H1 (cell line): ENCODE measurements at regions not wholly inside any gene's neighbourhood (a gene's known extent, or its start where the extent isn't known, plus 50 kb on each side); places are given as distances from the start of the nearest gene placed in this dataset.

Experiments used
- CTCF ChIA-PET: fragments of 300-600 bp; sonication (Branson Sonifier 250); formaldehyde crosslinking; loops from one replicate; lab custom pipeline; 2021; ENCODE audit not compliant: partially characterized antibody; lab: Charles Lee
- POLR2A ChIA-PET: fragments of 300-600 bp; sonication (Branson Sonifier 250); formaldehyde crosslinking; loops from one replicate; lab custom pipeline; 2021; ENCODE audit warnings: inconsistent platforms; ENCODE audit not compliant: partially characterized antibody; lab: Charles Lee
- DNase-seq, 2 experiments: peaks; one replicate each; pipeline versions ENCODE4 v3.0.0 to v3.0.0-alpha.2; 2010 to 2022; ENCODE audit warnings: low spot score in 2 of 2, low read depth in 1 of 2, mixed read lengths in 1 of 2
- FAIRE-seq: peaks from 2 replicates; lab custom pipeline; 2011; peaks lifted over from hg19 to GRCh38; lab: Jason Lieb, UNC
- H2AFZ ChIP-seq: 2 replicates; pipeline ENCODE4 v1.8.1; 2012; ENCODE audit warnings: low read length, inconsistent platforms
- H2AK5ac ChIP-seq: 2 replicates; pipeline ENCODE4 v1.6.1; 2013; ENCODE audit warnings: low read depth, low read length
- H2BK120ac ChIP-seq: replicated peaks from 2 replicates; pipeline ENCODE3; 2013; ENCODE audit warnings: low read depth, low read length, inconsistent platforms
- H2BK12ac ChIP-seq: 2 replicates; pipeline ENCODE4 v1.6.1; 2013; ENCODE audit warnings: low read depth, low read length
- H2BK15ac ChIP-seq: 2 replicates; pipeline ENCODE4 v1.6.1; 2013; ENCODE audit warnings: low read length
- H2BK20ac ChIP-seq: 2 replicates; pipeline ENCODE4 v1.6.1; 2013; ENCODE audit warnings: low read length
- H2BK5ac ChIP-seq: 2 replicates; pipeline ENCODE4 v1.6.1; 2013; ENCODE audit warnings: low read depth, low read length
- H3K14ac ChIP-seq: 2 replicates; pipeline ENCODE4 v1.6.1; 2013; ENCODE audit warnings: inconsistent platforms; ENCODE audit not compliant: insufficient read length
- H3K18ac ChIP-seq: 2 replicates; pipeline ENCODE4 v1.6.1; 2013; ENCODE audit warnings: low read length; ENCODE audit errors: extremely low read depth
- H3K23ac ChIP-seq: 2 replicates; pipeline ENCODE4 v1.6.1; 2013; ENCODE audit warnings: inconsistent platforms; ENCODE audit not compliant: insufficient read length
- H3K23me2 ChIP-seq: 2 replicates; pipeline ENCODE4 v1.6.1; 2013; ENCODE audit warnings: low read depth, low read length
- H3K27ac ChIP-seq: 2 replicates; pipeline ENCODE4 v1.6.1; 2011; ENCODE audit warnings: low read depth, low read length, inconsistent platforms
- H3K27me3 ChIP-seq, 4 experiments: replicated peaks in 1 of 4; 1 replicate in 1 of 4; 2 replicates in 3 of 4; pipeline versions ENCODE4 v1.6.1 to v1.8.1; 2011 to 2013; ENCODE audit warnings: low read length in 3 of 4, mild to moderate bottlenecking in 3 of 4, inconsistent platforms in 2 of 4, mixed read lengths in 2 of 4, moderate library complexity in 1 of 4; ENCODE audit not compliant: control insufficient read depth in 3 of 4, insufficient read depth in 3 of 4; ENCODE audit errors: extremely low read depth in 1 of 4
- H3K36me3 ChIP-seq, 4 experiments: 2 replicates each; pipeline versions ENCODE4 v1.6.1 to v1.8.1; 2011 to 2013; ENCODE audit warnings: mild to moderate bottlenecking in 4 of 4, low read length in 3 of 4, moderate library complexity in 2 of 4, control low read depth in 1 of 4, inconsistent platforms in 1 of 4; ENCODE audit not compliant: insufficient read depth in 4 of 4, control insufficient read depth in 2 of 4
- H3K4ac ChIP-seq: replicated peaks from 2 replicates; pipeline ENCODE3; 2013; ENCODE audit warnings: low read length, low read depth, mixed read lengths, inconsistent platforms; ENCODE audit not compliant: insufficient read length
- H3K4me1 ChIP-seq, 4 experiments: replicated peaks in 1 of 4; 1 replicate in 1 of 4; 2 replicates in 3 of 4; pipeline versions ENCODE4 v1.6.1 to v1.8.1; 2011 to 2013; ENCODE audit warnings: low read length in 3 of 4, inconsistent platforms in 2 of 4, mixed read lengths in 1 of 4; ENCODE audit not compliant: insufficient read depth in 4 of 4, control insufficient read depth in 3 of 4
- H3K4me2 ChIP-seq, 2 experiments: 2 replicates each; pipeline versions ENCODE4 v1.6.1 to v1.8.1; 2011 to 2013; ENCODE audit warnings: low read depth in 2 of 2, low read length in 2 of 2, control low read depth in 1 of 2, inconsistent platforms in 1 of 2, mild to moderate bottlenecking in 1 of 2; ENCODE audit not compliant: insufficient read depth in 1 of 2
- H3K4me3 ChIP-seq, 4 experiments: fragments of 200-600, 300-600 bp in 1 of 4; sonication (generic), shearing (Covaris generic), sonication (Bioruptor Twin) in 1 of 4; 2 replicates each; pipeline versions ENCODE4 v1.5.1 to v1.8.1; 2011 to 2016; ENCODE audit warnings: low read length in 4 of 4, low read depth in 3 of 4, control low read depth in 2 of 4, inconsistent platforms in 2 of 4, mild to moderate bottlenecking in 2 of 4, mixed read lengths in 1 of 4, moderate library complexity in 1 of 4; ENCODE audit not compliant: insufficient read depth in 2 of 4; ENCODE audit errors: extremely low read depth in 1 of 4
- H3K56ac ChIP-seq: replicated peaks from 2 replicates; pipeline ENCODE3; 2013; ENCODE audit warnings: low read depth, mild to moderate bottlenecking, mixed read lengths, low read length, inconsistent platforms; ENCODE audit not compliant: insufficient read length
- H3K79me1 ChIP-seq: 2 replicates; pipeline ENCODE4 v1.6.1; 2013; ENCODE audit warnings: low read depth, low read length, control low read depth
- H3K79me2 ChIP-seq, 2 experiments: 2 replicates each; pipeline versions ENCODE4 v1.6.1 to v1.8.1; 2012 to 2013; ENCODE audit warnings: low read length in 2 of 2, mild to moderate bottlenecking in 2 of 2, inconsistent platforms in 1 of 2; ENCODE audit not compliant: insufficient read depth in 2 of 2, control insufficient read depth in 1 of 2
- H3K9ac ChIP-seq, 4 experiments: replicated peaks in 1 of 4; 1 replicate in 1 of 4; 2 replicates in 3 of 4; pipeline versions ENCODE4 v1.6.1 to v1.8.1; 2011 to 2013; ENCODE audit warnings: low read depth in 3 of 4, low read length in 3 of 4, control low read depth in 2 of 4, mild to moderate bottlenecking in 2 of 4, moderate library complexity in 2 of 4, inconsistent platforms in 1 of 4; ENCODE audit errors: extremely low read depth in 1 of 4
- H3K9me3 ChIP-seq, 2 experiments: 2 replicates each; pipeline versions ENCODE4 v1.6.1 to v1.8.1; 2012 to 2013; ENCODE audit warnings: mild to moderate bottlenecking in 2 of 2, moderate library complexity in 2 of 2, control low read depth in 1 of 2, inconsistent platforms in 1 of 2, low read depth in 1 of 2, low read length in 1 of 2, mixed read lengths in 1 of 2; ENCODE audit not compliant: insufficient read depth in 2 of 2
- H4K20me1 ChIP-seq, 2 experiments: replicated peaks in 1 of 2; 2 replicates each; pipeline versions ENCODE3 to v1.8.1; 2011 to 2013; ENCODE audit warnings: inconsistent platforms in 2 of 2, low read length in 2 of 2, mild to moderate bottlenecking in 1 of 2; ENCODE audit not compliant: insufficient read depth in 2 of 2, control insufficient read depth in 1 of 2
- H4K5ac ChIP-seq: 2 replicates; pipeline ENCODE4 v1.6.1; 2013; ENCODE audit warnings: low read length, low read depth, mixed read lengths, inconsistent platforms; ENCODE audit not compliant: insufficient read length
- H4K8ac ChIP-seq: 2 replicates; pipeline ENCODE4 v1.8.0; 2013; ENCODE audit warnings: mild to moderate bottlenecking, moderate library complexity, low read length, inconsistent platforms; ENCODE audit not compliant: insufficient read depth; ENCODE audit errors: extremely low read depth
- H4K91ac ChIP-seq: replicated peaks from 2 replicates; pipeline ENCODE3; 2013; ENCODE audit warnings: low read length, mixed read lengths, inconsistent platforms; ENCODE audit not compliant: insufficient read length
- CBX8 ChIP-seq: fragments of 300-800, 300-1000 bp; sonication (generic); IDR thresholded peaks from 2 replicates; pipeline ENCODE4 v1.7.1; 2016; ENCODE audit warnings: low read depth, low read length, borderline replicate concordance
- JUND ChIP-seq: IDR thresholded peaks from 2 replicates; pipeline ENCODE4 v1.6.1; 2011; ENCODE audit warnings: mild to moderate bottlenecking, improper control_type of control experiment, low read length
- MAFK ChIP-seq: IDR thresholded peaks from 2 replicates; pipeline ENCODE4 v1.6.1; 2012; ENCODE audit warnings: low read depth, mild to moderate bottlenecking, improper control_type of control experiment, low read length
- TBP ChIP-seq: IDR thresholded peaks from 2 replicates; pipeline ENCODE4 v1.6.1; 2011; ENCODE audit warnings: low read depth, low read length, improper control_type of control experiment
- WGBS, 2 experiments: shearing (Covaris generic) in 1 of 2; methylation state at CpG; one replicate each; pipeline versions ENCODE4 v1.1.6 to v1.1.7; 2013 to 2015; ENCODE audit warnings: low lambda C conversion rate in 2 of 2, mixed read lengths in 2 of 2, inconsistent platforms in 1 of 2, low coverage in 1 of 2, missing lambda C conversion rate in 1 of 2; ENCODE audit not compliant: insufficient replicate concordance in 2 of 2, insufficient coverage in 1 of 2, insufficient read length in 1 of 2; ENCODE audit errors: extremely low coverage in 1 of 2, missing lambda C conversion rate in 1 of 2; 5-methylcytosine and 5-hydroxymethylcytosine counted together

GRCh38 chr5:21071986-21072385 is 1084.0 kb upstream of the CDH18 start:
- H4K91ac ChIP-seq: no peak overlapping the region
- H4K8ac ChIP-seq: no peak overlapping the region
- no peaks in the 10 kb centered on the region for H3K79me2 ChIP-seq
- no peak overlapping the region for H3K9ac ChIP-seq
- H3K4ac ChIP-seq: no peak overlapping the region
- CTCF ChIA-PET: no interaction called here
- no peak overlapping the region for H2BK120ac ChIP-seq
- no peak overlapping the region for H3K4me3 ChIP-seq
- H3K9me3 ChIP-seq: no peaks in the 10 kb centered on the region
- no peak overlapping the region for H3K23ac ChIP-seq
- WGBS, 2 experiments: 91% methylated on average over 5 of the region's 5 CpGs; no CpG with 5 or more reads in 1 of the 2 experiments
- no peak overlapping the region for H2BK5ac ChIP-seq
- FAIRE-seq: no peak
- H2BK20ac ChIP-seq: no peak overlapping the region
- H3K23me2 ChIP-seq: no peaks in the 10 kb centered on the region
- POLR2A ChIA-PET: no interaction called here
- no peak overlapping the region for H2BK12ac ChIP-seq
- H3K79me1 ChIP-seq: no peaks in the 10 kb centered on the region
- H3K18ac ChIP-seq: no peak overlapping the region
- no peak overlapping the region for H2AK5ac ChIP-seq
- H3K4me1 ChIP-seq: no peaks in the 10 kb centered on the region
- H3K56ac ChIP-seq: no peak overlapping the region
- H3K27ac ChIP-seq: no peak overlapping the region
- no peaks in the 10 kb centered on the region for H3K27me3 ChIP-seq
- no peak for DNase-seq
- H4K20me1 ChIP-seq: no peaks in the 10 kb centered on the region
- no peaks in the 10 kb centered on the region for H3K36me3 ChIP-seq
- H3K14ac ChIP-seq: no peak overlapping the region
- H3K4me2 ChIP-seq: no peak overlapping the region
- H2AFZ ChIP-seq: no peak overlapping the region
- no peak overlapping the region for H4K5ac ChIP-seq
- no peak overlapping the region for H2BK15ac ChIP-seq
- TF ChIP-seq TBP (no peak), CBX8 (no peak), MAFK (no peak), JUND (no peak)
